Hematopoietic multipotent progenitor cell treated with erythropoietin and hydrocortisone succinate and interleukin-3 and kit ligand, for 15 days (in vitro differentiated cells): ENCODE measurements at regions not wholly inside any gene's neighbourhood (a gene's known extent, or its start where the extent isn't known, plus 50 kb on each side); places are given as distances from the start of the nearest gene placed in this dataset.
"Not testable (repeated sequence)": the region's sequence is repeated elsewhere in the genome, so short reads cannot be mapped to it uniquely, and the experiment has no call there.

ENCODE experiments used
- DNase-seq: peaks from one replicate; pipeline ENCODE4 v3.0.0-alpha.2; 2015; ENCODE audit warnings: low spot score

DNA sequence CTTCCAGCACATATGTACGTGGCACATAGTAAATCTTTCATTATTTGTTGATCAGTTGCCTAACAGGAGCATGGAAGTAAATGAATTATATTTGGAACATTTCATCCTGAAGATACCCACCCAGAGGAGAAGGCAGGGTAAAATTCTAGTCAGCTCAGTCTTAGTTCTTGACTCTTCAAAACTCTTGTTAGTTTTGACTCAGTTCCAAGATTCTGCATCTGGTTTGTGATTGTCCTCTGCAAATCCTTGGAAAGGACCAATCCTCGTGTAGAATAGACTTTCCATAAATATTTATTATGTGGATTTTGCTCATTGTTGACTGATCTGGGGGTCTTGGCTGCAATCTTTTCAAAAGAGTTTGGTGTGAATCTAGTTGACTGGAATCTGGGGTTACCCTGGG lies 257.5 kb upstream of the FAT1 start:
- DNase-seq = no peak

DNA sequence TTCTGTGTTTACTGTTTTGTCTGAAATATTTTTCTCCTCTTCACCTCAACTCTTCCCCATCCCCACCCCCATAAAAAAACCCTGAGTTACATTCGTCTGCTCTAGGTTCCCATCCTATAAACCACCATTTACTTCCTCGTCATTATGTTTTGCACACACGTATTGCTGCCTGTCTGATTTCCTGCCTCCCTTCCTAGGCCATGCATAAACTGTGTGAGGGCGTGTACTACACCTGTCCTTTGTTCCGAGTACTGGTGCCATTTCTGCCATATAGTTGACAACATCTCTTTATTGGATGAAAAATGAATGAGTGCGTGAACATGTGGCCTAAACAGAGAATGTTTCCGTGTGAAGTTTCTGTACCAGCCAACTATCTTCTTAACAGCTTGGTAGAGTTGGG lies 258.5 kb upstream of the FAT1 start:
- no peak for DNase-seq

DNA sequence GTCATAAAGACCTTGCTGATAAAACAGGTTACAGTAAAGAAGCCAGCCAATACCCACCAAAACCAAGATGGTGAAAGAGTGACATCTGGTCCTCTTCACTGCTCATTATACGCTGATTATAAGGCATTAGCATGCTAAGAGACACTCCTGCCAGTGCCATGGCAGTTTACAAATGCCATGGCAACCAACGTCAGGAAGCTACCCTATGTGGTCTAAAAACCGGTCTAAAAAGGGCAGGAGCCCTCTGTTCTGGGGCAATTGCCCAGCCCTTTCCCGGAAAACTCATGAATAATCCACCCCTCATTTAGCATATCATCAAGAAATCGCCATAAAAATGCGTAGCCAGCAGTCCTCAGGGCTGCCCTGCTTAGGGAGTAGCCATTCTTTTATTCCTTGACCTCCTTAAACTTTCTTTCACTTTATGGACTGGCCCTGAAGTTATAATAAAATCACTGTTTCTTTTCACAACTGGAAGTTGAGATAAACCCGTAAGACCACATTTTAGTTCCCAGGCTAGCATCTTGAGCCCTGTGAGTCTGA lies 260.5 kb upstream of the FAT1 start:
- DNase-seq = no peak

DNA sequence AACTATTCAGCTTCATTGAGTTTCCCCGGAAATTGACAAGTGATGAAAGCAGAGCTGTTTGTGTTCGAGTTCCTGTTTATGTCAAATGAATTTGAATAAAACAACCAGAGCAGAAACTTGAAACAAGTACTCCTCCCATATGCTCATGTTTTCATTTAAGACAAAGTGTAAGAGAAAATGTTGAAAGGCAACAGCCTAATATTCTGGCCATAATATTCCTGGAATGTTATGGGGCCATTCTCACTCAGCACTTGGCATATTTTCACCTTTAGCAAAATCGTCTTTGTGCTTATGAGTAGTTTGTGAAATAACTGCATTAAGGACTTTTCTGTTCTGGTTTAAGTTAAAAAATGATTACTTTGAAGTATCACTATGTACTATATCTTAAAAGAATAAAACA lies 276.0 kb upstream of the FAT1 start:
- DNase-seq = no peak

DNA sequence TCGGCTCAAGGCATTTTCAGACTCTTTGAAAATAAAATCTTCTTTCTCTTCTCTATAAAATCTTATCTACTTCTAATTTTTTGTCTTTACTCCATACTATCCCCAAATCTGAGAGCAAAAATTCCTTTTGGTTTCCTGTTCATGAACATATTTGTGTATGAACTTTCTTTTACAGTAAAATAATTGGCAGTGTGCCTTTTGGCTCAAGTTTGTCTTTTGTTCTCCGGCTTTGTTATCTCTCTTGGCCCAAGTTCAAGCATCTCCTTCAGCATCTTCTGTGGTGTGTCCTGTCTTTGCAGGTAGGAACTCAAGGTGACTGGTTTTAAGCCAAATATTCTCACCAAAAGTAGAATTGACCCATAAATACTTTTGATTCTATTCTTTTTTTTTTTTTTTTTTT lies 276.6 kb upstream of the FAT1 start:
- DNase-seq = no peak

DNA sequence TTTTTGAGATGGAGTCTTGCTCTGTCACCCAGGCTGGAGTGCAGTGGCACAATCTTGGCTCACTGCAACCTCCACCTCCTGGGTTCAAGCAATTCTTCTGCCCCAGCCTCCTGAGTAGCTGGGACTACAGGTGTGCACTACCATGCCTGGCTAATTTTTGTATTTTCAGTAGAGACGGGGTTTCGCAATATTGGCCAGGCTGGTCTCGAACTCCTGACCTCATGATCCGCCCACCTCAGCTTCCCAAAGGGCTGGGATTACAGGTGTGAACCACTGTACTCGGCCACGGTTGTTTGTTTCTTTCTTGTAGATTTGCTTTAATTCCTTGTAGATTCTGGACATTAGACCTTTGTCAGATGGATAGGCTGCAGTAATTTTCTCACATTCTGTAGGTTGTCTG lies 278.5 kb upstream of the FAT1 start:
- not testable (repeated sequence) for DNase-seq

DNA sequence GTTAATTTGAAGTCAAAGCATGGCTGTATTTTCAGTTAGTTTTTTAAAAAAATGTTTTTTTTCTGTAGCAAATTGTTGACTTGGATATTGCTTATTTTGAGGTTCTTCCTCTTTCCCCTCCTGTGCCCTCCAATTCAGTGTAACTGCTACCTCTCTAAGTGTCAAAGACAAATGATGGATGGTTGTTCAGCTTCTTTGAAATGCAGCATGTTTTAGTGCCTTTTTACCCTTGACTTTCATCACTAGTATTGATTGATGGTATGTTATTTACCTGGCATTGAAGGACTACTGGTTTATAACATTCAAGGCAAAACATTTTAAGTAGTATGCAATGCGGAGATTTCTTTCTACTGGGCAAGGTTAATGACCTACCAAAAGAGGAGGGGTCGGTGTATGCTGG lies 281.0 kb upstream of the FAT1 start:
- no peak for DNase-seq

DNA sequence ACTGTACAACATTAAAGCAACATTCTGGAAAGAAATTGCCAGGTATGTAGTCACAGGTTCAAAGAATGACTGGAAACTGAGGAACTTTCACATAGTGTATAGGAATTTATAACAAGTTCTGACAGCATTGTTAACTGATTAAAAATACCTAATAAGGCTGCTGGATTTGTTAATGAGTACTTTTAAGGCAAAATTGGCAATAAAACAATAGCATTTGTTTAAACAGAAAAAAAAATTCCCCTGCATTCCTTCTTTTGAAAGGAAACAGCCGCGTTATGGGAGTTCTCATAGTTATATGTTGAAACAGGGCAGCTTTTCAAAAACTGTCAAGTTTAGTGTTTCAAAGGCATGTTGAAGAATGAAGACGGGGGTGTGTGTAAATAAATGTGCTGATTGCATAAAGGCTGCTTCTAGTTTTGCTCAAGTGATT lies 282.5 kb upstream of the FAT1 start:
- DNase-seq = no peak

DNA sequence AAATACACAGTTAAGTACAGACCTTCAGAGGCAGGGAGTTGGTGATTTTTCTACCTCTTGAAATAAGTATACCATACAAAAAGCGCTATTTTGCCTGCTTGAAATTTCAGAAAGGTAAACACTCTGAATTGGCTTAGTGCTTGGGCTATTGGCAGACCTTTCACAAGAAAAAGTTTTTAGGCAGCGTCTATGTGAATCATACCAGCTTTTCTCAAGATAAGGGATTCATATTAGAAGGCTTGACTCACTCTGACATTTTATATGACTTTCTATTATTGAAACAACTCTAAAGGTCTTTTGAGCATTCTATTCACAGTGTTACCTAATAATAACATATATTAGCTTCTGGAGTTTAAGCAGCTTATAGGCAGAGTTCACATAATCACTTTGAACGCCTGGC lies 286.4 kb upstream of the FAT1 start:
- no peak for DNase-seq

DNA sequence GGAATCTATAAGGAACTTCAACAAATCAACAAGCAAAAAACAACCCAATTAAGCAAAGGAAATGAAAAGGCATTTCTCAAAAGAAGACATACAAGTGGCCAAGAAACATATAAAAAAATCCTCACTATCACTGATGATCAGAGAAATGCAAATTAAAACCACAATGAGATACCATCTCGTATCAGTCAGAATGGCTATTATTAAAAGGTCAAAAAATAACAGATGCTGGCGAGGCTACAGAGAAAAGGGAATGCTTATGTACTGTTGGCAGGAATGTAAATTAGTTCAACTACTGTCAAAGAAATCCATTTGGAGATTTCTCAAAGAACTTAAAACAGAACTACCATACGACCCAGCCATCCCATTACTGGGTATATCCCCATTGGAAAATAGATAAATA lies 292.4 kb upstream of the FAT1 start:
- DNase-seq = no peak

DNA sequence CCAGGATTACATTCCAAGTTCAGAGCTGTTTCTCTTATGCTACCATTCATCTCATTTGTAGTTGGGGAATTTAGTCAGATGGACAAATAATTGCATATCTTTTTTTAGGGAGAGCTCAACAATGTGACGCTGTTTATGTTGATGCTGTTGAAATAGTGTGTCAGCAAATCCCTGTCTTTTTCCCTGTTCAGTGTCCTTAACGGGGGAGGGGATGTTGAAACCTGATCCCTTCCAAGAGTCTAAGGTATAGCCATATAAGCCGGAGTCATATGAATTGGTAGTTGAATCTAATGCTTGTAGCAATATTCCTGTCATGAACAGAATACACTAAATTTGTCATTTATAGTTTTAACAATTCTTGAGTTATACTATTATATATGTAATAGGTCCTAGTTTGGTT lies 293.5 kb upstream of the FAT1 start:
- DNase-seq = no peak

DNA sequence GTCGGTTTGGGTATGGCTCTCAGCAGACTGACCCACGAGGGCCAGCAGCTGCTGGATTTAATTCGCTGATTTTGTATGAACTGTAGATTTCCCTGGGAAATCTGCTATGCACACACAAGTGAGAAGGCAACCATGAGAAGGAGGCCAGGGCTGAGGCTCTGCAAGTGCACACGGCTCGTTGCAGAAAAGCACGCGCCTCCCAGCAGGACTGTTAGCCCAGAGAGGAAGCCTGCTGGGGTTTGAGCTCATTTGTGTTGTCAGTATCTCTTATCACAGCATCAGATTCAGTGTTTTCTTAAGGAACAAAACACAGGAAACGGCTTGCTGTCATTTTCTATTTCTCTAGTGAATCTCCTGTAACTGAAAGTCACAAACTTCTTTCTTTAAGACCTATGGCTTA lies 296.2 kb upstream of the FAT1 start:
- no peak for DNase-seq

DNA sequence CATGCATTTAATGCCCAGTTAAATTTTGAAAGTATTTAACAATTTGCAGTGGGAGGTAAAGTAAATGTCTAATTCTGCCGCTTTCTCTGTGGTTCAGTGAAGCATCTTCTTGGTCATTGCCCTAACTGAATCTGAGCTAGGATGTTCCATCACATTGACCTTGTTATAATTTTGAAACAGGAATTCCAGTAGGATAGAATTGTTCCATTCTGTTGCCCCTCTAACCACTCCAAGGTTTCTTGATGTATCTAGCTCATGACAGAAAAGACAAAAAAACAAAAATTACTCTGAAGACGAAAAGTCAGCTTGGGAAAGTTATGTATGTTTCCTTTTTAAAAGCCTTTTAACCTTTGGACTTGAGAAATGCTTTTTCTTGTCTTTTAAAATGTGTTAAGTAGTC lies 297.0 kb upstream of the FAT1 start:
- no peak for DNase-seq

DNA sequence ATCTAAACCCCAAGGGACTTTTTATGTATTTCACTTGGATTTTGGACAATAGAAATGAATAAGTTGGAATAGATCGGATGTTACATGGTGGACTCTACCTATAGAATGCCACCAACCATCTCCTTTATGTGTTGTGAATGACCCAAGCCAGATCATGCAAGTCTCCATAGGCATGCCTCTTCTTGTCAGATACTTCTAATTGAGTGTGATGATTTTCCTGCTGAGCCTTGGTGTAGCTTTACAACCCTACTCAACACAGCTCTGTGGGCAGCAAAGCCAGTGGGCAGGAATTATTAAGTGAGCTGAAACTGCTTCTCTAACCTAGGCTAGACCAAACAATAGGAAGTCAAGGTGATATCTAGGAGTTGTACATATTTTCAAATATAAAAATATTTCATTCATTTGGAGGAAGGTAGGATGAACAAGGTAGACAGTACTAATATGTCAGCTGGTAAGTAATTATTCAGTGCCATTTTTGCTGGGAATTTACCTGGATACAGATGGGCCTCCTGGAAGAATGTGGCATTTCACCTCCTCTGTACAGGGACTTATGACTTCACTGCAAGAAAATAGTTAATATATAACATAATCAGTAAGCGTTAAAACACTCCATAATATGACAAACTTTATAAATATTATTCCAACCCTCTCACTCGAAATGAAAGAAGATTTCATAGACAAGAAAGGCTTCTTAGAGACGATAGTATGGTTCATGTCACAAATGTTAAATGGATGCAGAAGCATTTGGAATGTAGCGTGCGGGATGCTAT lies 298.0 kb upstream of the FAT1 start:
- no peak for DNase-seq

DNA sequence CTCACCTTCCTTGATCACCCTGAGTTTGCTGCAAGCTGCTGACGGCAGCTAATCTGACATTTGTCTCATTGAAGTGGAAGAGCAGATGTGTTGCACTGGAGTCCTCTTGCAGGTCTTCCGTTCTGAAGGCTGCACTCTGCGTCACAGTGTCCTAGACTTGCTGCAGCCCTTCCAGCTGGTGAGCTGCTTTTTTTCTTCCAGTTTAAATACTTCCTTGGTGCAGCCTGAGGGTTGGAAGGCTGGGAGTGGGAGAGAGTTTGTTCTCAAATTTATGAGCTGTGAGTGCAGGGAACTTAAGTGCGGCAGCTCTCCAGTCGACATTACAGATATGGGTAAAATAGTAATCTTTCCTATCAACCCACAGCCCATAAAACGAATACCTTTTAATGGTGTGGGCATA lies 303.6 kb upstream of the FAT1 start:
- DNase-seq = no peak

DNA sequence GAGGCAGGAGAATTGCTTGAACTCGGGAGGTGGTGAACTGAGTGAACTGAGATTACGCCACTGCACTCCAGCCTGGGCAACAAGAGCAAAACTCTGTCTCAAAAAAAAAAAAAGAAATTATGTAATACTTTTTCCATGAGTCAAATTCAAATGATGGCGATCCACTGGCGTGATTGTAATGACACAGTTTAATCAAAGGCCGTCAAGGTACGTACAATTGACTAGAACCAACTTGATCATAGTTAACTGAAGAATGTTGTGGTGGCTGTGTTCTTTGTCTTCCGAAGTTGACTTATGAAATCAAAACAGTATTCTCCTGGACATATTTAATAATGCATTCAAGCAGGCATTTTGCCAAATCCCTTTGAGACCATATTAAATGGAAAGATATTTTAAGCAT lies 318.6 kb upstream of the FAT1 start:
- DNase-seq = no peak

DNA sequence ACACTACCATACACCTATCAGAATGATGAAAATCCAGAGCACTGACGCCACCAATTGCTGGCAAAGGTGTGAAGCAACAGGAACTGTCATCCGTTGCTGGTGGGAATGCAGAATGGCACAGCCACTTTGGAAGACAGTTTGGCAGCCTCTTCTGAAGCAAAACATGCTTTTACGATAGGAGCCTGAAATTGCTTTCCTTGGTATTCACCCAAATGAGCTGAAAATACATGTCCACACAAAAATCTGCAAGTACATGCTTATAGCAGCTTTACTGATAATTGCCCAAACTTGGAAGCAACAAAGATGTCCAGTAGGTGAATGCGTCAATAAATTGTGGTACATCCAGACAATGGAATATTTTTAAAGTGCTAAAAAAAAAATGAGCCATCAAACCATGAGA lies 322.8 kb upstream of the FAT1 start:
- no peak for DNase-seq

DNA sequence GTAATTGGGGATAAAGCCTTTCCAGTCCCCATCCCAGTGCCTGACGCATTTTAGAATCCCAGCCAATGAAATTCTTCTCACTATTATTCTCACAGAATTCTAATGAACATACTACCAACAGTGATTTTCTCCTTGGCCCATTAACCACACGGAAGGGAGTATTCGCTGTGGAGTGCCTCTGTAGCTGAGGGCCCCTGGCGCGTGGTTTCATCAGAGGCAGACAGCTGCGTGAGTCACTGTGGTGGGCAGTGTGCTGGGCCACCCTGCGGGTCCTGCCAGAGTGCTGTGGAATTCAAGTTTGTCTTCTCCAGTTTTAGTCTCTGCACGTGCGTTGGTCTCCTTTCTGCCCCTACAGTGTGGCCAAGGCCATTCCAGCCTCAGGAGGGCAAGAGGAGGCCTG lies 335.4 kb upstream of the FAT1 start:
- no peak for DNase-seq

DNA sequence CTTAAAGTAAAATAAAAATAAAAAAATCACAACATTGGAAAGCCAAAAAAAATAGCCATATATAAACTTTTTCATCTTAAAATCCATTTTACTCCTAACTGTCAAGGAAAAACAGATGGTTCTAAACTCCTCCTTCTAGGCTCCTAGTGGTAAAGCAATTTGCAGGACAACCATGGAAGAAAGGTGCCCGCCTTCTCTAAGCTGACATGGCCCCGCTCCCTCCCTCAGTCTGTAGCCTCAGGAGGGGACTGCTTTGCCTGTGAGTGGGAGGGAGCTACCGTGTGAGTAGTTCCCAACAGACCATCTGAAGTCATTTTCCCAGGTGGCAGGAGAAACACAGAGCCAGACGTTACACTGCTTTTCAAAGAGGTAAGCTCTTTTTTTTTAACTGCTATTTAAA lies 336.2 kb upstream of the FAT1 start:
- no peak for DNase-seq

DNA sequence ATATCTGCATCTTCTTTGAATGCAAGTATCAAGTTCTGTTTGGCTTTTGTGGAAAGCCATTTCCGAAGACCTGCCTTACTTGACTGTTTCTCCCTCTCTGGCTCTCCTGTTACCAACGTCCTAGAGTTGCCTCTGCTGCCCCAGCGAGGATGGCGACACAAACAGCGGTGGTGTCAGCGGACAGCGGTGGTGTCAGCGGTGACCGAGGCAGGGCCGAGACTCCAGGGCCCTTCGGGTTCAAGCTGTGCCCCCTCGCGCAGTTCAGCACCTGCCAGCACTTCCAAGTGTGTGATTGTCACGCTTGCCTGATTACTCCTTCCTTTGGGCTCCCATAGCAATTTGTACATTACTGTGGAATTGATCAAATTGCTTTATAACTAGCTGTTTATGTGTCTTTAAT lies 336.9 kb upstream of the FAT1 start:
- DNase-seq = no peak

DNA sequence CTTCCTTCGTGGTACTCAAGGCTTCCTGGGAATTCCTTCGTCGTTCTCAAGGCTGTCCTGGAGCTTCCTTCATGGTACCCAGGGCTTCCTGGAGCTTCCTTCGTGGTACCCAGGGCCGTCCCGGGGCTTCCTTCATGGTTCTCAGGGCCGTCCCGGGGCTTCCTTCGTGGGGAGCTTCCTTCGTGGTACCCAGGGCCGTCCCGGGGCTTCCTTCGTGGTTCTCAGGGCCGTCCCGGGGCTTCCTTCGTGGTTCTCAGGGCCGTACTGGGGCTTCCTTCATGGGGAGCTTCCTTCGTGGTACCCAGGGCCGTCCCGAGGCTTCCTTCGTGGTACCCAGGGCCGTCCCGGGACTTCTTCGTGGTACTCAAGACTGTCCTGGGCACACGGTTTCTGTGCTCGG lies 339.6 kb upstream of the FAT1 start:
- no peak for DNase-seq

DNA sequence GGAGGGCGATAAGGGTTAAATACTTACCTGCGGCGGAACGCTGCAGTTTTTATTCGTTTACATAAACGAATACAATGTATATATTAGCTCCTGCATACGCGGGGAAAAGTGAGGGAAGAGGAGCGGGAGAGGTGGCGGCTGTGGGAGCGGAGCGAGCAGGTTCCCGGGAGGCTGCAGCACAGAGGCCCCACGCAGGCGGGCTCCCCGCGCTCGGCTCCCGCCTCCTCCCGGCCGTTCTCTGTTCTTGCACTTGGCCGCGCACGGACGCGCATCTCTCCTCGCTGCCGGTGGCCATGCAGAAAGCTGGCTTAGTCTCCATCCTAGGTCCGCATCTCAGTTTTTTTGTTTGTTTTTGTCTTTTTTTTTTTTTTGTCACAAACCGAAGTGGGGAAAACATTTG lies 340.4 kb upstream of the FAT1 start:
- DNase-seq = no peak

DNA sequence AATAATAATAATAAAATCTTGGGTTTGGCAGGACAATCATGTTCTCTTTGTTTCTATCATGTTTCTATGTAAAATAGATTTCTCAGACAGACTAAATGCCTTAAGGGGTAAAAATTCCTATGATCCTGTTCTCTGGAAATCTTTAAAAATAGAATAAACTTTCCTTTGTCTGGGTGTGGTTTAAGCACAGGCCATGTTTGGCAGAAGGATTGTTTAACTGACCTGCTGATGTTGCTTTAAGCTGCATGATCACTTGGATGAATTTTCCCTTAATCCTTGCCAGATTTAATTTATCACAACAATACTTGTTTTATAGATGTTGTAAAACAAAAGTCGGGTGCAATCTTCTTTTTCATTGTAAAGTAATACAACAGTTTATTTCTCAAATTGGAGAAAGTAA lies 341.7 kb upstream of the FAT1 start:
- DNase-seq = no peak

DNA sequence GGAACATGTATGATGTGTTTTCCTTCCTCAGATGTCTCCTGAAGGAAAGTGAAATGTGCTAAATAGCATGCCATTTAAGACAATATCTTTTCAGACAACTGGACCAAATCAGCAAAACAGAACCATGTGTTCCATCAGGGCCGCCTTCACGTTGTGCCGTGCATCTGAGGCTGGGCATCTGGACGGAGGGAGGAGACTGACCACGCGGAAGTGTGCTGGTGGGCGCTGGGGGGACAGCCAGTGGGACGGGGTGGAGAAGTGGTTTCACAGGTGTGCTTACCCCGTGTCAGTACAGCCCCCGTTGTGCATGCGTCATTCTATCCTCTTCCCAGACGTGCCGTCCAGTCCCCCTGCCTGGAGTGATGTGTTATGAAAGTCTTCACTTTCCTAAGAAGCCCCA lies 342.1 kb upstream of the FAT1 start:
- DNase-seq = no peak
